HG02571 (cell line): ENCODE measurements at regions not wholly inside any gene's neighbourhood (a gene's known extent, or its start where the extent isn't known, plus 50 kb on each side); places are given as distances from the start of the nearest gene placed in this dataset.
A peak's percentile ranks its signal among the peaks of the same experiment; 100 is the strongest.

Experiments
- ATAC-seq: cut with Tn5 transposase; IDR thresholded peaks from one replicate; pipeline ENCODE4 v1.9.1; 2021; ENCODE audit warnings: mild to moderate bottlenecking, moderate library complexity; ENCODE audit not compliant: unreplicated experiment

DNA sequence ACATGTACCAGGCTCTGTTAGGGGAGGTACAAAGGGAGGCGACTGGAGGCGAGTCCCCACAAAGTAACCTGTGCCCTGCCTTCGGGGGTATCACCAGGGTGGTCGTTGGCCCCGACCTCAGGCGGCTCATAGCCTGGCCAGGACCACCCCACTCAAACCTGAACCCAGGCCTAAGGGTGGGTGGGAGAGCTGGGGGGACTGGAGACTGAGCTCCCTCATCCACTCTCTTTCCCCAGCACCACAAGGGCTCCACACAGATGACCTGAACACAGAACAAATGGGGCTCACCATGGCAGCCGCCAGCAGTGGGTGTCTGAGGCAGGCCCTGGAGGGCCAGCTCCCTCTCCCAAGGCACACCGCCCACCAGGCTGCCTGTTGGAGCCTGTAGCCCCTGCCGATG lies 120.6 kb upstream of the TNRC6C start:
- no peak for ATAC-seq

GRCh38 chr17:77838748-77839697 lies 119.5 kb upstream of the TNRC6C start:
- no peak for ATAC-seq

GRCh38 chr17:77839698-77840512 lies 118.6 kb upstream of the TNRC6C start:
- ATAC-seq: no peak

- ATAC-seq: no peak
Observed at GRCh38 chr17:77840513-77841165, 117.9 kb upstream of the TNRC6C start.

DNA sequence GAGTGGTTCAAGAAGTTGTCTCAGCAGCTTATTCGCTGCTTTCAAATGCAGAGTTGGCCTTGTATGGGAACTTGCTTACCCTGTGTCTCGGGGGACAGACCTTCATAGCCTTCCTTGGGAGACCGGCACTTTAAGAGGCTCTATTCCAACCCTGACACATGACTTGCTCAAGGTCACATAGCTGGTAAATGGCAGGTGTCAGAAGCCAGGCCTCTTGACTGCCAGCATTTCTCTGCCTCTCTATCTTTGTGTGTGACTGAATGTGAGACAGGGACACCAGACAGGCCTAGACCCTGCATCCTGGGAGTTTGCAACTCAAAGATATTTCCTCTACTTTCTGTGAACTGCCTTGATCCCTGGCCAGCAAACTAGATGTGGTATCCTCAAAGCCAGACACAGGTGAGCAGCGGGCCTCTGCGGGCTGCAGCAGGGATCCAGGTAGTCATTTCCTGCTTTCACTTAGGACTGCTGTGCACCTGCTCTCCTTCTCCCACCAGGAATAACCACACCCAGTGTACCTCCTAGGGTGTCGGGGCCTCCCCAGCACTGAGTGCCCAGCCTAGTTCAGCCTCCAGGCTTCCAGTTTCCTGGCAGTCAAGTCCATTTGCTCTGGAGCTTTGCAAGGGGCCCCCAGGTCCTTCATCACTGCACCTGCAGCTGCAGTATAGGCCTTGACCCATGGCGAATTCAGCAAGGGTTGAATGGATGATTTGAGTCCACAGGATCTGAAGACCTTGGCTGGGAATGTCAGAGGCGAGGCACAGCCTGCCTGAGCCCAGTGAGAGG lies 116.6 kb upstream of the TNRC6C start:
- ATAC-seq: no peak

DNA sequence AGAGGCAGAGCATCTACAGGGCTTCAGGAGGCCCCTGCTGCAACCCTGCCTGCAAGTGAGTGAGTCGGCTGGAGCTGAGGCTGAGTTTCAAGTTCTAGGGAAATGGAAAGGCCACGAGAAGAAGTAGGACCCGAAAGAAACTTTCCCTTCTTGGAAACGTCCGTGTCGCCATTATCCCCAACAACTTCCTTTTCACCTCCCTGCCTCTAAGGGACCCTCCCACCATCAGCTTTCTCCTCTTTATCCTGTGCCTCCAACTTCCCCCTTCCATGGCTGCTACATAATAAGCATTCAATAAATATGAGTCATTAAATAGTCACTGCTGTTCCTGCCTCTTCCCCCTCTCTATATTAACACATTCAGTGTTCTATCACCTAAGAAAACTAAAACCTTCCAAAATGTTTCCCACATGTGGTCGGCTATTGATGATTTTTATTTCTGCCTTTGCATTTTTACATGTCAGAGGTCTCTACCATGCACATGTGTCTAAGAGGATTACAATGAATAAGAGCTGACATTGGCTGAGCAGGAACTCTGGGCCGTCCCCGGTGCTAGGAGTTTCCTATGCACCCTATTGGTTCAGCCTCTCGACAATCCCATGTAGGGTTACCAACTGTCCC lies 115.9 kb upstream of the TNRC6C start:
- ATAC-seq: no peak

- ATAC-seq: peak; percentile 44
Observed at GRCh38 chr17:77843255-77843895, 115.1 kb upstream of the TNRC6C start.

DNA sequence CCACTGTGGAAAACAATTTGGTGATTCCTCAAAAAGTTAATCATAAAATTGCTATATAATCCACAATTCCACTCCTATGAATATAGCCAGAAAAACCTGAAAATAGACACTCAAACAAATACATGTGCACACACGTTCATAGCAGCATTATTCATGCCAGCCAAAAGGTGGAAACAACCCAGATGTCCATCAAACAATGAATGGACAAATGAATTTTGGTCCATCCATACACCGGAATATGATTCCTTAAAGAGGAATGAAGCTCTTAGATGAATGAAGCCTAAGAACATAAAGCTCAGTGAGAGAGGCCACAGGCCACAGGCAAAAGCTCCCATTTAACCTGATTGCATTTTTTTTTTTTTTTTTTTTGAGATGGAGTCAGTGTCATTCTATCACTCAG lies 114.6 kb upstream of the TNRC6C start:
- ATAC-seq: no peak

DNA sequence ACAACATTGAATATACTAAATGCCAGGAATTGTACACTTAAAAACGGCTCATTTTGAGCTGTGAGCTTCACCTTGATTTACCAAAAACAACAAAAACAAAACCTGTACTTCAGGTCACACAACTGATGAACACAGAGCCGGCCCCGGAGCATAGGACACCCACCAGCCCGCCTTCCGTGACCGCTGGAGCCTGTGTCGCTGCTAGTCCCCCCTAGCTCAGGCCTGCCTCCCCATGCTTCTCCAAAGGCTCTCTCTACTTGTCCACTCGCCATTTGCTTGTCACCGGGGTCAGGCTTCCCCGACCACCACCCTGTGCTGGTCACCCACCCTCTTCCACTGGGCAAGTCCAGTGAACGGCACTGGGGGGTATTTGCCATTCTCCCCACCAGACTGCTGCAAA lies 113.8 kb upstream of the TNRC6C start:
- no peak for ATAC-seq

DNA sequence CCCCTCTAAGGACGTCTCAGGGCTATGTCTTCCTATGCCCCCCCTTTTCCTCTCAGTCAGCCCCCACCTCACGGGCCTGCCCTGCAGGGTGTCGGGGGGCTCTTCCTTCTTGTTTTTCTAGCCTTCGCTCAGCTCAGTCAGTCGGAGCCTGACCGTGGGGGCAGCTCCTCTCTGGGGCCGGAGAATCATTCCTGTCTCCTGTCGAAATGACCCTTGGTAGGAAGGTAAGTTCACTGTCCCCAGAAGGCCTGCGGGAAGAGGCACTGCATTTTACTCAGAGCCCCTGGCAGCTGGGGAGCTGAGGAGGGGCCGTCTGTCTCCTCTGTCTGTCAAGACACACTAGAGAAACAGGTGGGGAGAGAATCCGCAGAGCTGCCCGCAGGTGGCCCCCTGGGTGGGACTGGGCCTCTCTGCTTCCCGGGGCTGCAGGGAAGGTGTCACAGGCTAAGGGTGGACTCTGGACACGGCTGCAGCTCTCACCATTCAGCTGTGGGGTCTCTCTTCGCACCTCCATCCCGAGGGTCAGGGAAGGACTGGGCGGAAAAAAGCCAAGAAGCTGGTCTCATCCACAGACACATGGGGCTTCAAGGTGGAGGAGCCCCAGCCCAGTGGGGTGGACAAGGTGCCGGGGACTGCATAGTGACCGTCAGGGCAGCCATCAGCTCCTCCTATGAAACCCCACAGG lies 112.8 kb upstream of the TNRC6C start:
- ATAC-seq: no peak

DNA sequence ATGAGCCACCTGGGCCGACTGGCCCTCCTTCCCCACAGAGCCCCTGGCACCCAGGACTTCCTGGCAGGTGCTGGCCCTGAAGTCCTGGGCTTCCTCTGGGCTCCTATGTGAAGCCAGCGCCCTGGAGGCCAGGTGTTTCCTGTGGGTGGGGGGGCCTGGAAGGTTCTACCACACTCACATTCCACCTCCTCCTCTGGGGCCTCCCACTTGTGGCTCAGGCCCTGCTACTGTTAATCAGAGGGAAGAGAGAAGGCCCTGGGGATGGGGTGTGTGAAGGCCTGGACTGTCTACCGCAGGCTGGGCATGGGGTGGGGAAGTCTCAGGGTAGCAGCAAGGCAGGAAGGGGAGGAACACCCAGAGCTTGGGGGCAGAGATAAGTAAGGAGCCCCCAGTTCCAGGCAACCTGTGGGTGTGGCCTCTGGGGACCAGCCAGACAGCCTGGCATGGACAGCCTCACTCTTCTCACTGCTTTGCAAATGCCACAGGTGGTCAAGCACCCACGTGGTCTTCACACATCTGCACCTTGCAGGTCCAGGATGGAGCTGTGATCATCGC lies 111.9 kb upstream of the TNRC6C start:
- no peak for ATAC-seq

- ATAC-seq: no peak
Observed at GRCh38 chr17:77847221-77848085, 111.0 kb upstream of the TNRC6C start.

GRCh38 chr17:77848257-77848656 lies 110.2 kb upstream of the TNRC6C start:
- ATAC-seq: no peak

DNA sequence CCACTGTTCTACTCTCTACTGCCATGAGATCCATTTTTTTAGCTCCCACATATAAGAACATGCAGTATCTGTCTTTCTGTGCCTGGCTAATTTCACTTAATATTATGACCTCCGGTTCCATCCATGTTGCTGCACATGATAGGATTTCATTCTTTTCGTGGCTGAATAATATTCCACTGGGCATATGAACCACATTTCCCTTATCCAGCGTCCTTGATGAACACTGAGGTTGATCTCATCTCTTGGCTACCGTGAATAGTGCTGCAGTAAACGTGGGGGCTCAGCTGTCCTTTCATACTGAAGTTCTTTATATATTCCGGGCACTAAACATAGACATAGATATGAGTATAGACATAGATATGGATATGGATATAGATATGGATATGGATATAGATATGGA lies 109.3 kb upstream of the TNRC6C start:
- no peak for ATAC-seq

DNA sequence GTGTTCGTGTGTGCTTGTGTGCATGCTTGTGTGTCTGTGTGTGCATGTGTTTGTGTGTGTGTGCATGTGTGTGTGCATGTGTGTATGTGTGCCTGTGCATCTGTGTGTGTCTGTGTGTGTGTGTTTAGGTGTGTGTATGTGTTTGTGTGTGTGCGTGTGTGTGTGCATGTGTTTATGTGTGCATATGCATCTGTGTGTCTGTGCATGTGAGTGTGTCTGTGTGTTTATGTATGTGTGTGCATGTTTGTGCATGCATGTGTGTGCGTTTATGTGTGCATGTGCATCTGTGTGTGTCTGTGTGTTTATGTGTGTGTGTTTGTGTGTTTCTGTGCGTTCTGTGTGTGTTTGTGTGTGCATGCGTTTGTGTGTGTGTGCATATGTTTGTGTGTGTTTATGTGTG lies 106.6 kb upstream of the TNRC6C start:
- no peak for ATAC-seq

- no peak for ATAC-seq
Observed at GRCh38 chr17:77852731-77853130, 105.8 kb upstream of the TNRC6C start.

DNA sequence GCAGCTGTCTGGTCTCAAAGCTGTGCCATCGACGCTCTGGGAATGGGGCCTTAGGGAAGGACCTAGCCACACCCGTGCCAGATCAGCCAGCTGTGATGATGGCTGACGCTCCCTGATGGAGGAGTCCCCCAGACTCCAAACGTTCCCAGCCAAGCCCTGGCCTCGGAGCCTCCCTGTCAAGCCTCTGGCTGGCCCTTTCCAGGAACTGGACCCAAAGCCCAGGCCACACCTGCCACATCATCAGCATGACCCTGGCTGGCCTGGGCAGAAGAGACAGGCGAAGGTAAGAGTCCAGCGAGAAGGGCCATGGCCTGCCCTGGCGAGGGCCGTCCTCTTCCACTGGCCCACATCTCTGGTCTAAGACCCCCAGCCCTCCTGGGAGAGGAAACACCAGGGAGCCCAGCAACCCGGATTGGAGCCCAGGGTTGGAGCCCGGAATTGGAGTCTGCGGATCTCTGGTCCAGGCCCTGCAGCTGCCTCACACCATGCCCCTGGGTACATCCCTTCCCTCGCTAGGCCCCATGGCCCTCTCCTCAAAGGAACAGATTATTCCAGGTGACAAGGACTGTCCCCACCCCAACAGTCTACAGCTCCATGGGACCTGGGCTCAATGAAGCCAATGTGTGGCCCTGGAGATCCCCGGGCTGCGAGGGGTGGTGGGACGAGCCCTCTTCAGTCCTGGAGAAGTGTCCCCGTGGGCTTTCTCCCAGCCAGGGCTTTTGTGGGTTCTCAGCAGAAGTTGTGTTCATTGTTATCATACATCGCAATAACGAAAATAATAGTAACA lies 105.1 kb upstream of the TNRC6C start:
- ATAC-seq: no peak
